Esophagus muscularis mucosa (tissue), 4 donors: ENCODE measurements at regions not wholly inside any gene's neighbourhood (a gene's known extent, or its start where the extent isn't known, plus 50 kb on each side); places are given as distances from the start of the nearest gene placed in this dataset.

ENCODE experiments used
- DNase-seq: peaks from one replicate; pipeline ENCODE4 v3.0.0-alpha.2; 2017; ENCODE audit errors: extremely low spot score
- H3K27ac ChIP-seq, 4 donors: fragments of 200-600 bp; sonication (generic); replicated peaks in 1 of 4; 1 replicate in 3 of 4; 2 replicates in 1 of 4; pipeline ENCODE4 v1.5.1; 2016 to 2019; ENCODE audit warnings: mild to moderate bottlenecking in 1 of 4
- H3K27me3 ChIP-seq, 4 donors: fragments of 200-600 bp; sonication (generic); one replicate each; pipeline versions ENCODE4 v1.5.1 to v1.6.0; 2016 to 2019
- H3K36me3 ChIP-seq, 4 donors: fragments of 200-600 bp; sonication (generic); one replicate each; pipeline ENCODE4 v1.5.1; 2016 to 2019
- H3K4me1 ChIP-seq, 4 donors: fragments of 200-600 bp; sonication (generic); one replicate each; pipeline ENCODE4 v1.5.1; 2016 to 2019
- H3K4me3 ChIP-seq, 4 donors: fragments of 200-600 bp; sonication (generic); 1 replicate in 2 of 4; 2 replicates in 2 of 4; pipeline ENCODE4 v1.5.1; 2016 to 2019; ENCODE audit warnings: mild to moderate bottlenecking in 4 of 4, moderate library complexity in 1 of 4
- H3K9me3 ChIP-seq, 4 donors: fragments of 200-600 bp; sonication (generic); 1 replicate in 3 of 4; 2 replicates in 1 of 4; pipeline ENCODE4 v1.5.1; 2016 to 2019
- EP300 ChIP-seq: sonication (generic); formaldehyde crosslinking; IDR thresholded peaks from one replicate; pipeline ENCODE4 v1.6.1; 2017; ENCODE audit warnings: antibody characterized with exemption
- POLR2A ChIP-seq: fragments of 450-650 bp; IDR thresholded peaks from one replicate; pipeline ENCODE4 v1.6.1; 2017; ENCODE audit warnings: antibody characterized with exemption, moderate library complexity, mild to moderate bottlenecking, low read depth
- POLR2AphosphoS5 ChIP-seq, 2 donors: sonication (generic); formaldehyde crosslinking; IDR thresholded peaks; one replicate each; pipeline ENCODE4 v1.6.1; 2017; ENCODE audit warnings: antibody characterized with exemption in 2 of 2
- WGBS: methylation state at CpG from one replicate; pipeline ENCODE4 v1.1.5; 2018; 5-methylcytosine and 5-hydroxymethylcytosine counted together
- intact Hi-C: fragments of 100-400 bp; cut with DNase I; formaldehyde crosslinking; loops from one replicate; pipeline ENCODE4 v1.15.1; 2023
- TF ChIP-seq, protein P1 (sequence below), 3 experiments: fragments of 200-600 bp in 2 of 3; fragments of 450-650 bp in 1 of 3; sonication (generic) in 2 of 3; IDR thresholded peaks; one replicate each; pipeline ENCODE4 v1.5.1; 2017 to 2019; ENCODE audit warnings: antibody characterized with exemption in 3 of 3, mild to moderate bottlenecking in 2 of 3, moderate library complexity in 1 of 3

DNA sequence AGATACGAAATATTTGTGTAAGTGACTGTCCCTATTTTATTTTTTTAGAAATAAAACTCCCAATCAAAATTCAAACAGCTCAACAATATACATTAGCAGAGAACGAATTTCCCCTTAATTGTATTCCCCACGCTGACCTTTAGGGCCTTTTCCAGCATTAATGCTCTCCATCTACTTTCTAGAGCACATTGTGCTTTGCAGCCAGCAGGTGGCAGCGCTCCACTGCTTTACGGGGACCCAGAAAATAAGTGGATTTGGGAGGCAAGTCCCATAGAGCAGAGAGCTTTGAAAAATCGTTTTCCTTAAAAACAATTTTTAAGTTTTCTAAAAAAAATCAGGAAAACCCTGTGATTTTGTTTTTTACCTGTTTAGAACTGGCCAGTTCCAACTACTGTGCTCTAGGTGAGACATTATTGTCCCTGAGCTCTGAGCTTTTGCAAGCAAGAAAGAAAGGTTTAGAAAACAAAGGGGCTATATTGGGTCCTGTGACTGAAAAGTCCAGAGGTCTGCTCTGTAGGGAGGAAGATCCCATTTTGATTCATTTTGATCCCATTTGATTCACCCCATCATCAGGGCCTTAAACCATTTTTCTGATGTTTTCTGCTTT is 144.4 kb upstream of the ZNF644 start:
- TF ChIP-seq EP300 (no peak), POLR2AphosphoS5 (IDR thresholded peaks at IDR 0.05) (no peak), POLR2A (no peak)
- TF ChIP-seq, protein P1, sequence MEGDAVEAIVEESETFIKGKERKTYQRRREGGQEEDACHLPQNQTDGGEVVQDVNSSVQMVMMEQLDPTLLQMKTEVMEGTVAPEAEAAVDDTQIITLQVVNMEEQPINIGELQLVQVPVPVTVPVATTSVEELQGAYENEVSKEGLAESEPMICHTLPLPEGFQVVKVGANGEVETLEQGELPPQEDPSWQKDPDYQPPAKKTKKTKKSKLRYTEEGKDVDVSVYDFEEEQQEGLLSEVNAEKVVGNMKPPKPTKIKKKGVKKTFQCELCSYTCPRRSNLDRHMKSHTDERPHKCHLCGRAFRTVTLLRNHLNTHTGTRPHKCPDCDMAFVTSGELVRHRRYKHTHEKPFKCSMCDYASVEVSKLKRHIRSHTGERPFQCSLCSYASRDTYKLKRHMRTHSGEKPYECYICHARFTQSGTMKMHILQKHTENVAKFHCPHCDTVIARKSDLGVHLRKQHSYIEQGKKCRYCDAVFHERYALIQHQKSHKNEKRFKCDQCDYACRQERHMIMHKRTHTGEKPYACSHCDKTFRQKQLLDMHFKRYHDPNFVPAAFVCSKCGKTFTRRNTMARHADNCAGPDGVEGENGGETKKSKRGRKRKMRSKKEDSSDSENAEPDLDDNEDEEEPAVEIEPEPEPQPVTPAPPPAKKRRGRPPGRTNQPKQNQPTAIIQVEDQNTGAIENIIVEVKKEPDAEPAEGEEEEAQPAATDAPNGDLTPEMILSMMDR (IDR thresholded peaks at IDR 0.05): peak; percentile 63 to 65 (median 65)
- DNase-seq: peak; percentile 81
- WGBS: 13% methylated on average over 6 of the region's 6 CpGs
- Histone ChIP-seq H3K4me1 (peaks cover 0 to 4% (median 2%) of the 10 kb centered on the region in 4 donors), H3K27me3 (no peaks in the 10 kb centered on the region), H3K9me3 (no peaks in the 10 kb centered on the region), H3K36me3 (no peaks in the 10 kb centered on the region), H3K4me3 (no peak overlapping the region), H3K27ac (no peak overlapping the region)
- intact Hi-C loops: loop anchor here (2.0 to 10.0 kb wide), 2 partner anchors 451 to 587 kb away; partner anchors contain the start of gene BARHL2

DNA sequence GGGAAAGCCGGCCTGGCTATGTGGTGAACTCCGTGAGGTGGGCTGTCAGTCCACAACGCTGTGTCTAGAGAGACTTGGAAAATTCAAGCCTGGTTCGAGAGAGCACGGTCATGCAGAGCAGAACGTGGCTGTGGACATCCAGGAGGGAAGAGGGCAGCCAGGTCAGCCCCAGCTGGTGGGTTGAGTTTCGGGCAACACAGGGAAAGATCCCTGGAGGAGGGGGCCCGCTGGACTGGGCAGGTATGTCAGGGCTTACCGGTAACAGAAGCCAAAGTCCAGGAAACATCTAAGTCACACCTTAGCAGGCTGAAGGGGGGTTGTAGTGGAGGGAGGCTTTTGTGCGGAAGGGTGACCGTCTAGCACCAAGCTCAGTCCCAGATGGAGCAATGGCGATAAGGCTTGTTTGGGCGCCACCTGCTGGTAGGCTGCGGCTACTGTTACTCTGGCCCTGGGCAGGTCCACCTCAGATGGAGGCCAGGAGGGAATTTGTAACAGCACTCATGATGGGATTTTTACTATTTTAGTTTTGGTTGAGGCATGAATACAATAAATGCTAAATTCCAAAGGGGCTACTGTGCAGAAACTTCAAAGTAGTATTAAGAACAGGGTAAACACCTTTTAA is 143.3 kb upstream of the ZNF644 start:
- Histone ChIP-seq H3K27ac (no peak overlapping the region), H3K9me3 (no peaks in the 10 kb centered on the region), H3K4me1 (peaks cover 0 to 4% (median 2%) of the 10 kb centered on the region in 4 donors), H3K4me3 (no peak overlapping the region), H3K36me3 (no peaks in the 10 kb centered on the region), H3K27me3 (no peaks in the 10 kb centered on the region)
- intact Hi-C loops: loop anchor here (10.0 kb wide), 1 partner anchor 450 kb away; the partner anchor contains the start of gene BARHL2
- TF ChIP-seq, protein P1 (IDR thresholded peaks at IDR 0.05): peak; percentile 81 to 94 (median 90)
- TF ChIP-seq POLR2A: no peak
- WGBS: 42% methylated on average over 14 of the region's 14 CpGs
- peak; percentile 93 for DNase-seq

DNA sequence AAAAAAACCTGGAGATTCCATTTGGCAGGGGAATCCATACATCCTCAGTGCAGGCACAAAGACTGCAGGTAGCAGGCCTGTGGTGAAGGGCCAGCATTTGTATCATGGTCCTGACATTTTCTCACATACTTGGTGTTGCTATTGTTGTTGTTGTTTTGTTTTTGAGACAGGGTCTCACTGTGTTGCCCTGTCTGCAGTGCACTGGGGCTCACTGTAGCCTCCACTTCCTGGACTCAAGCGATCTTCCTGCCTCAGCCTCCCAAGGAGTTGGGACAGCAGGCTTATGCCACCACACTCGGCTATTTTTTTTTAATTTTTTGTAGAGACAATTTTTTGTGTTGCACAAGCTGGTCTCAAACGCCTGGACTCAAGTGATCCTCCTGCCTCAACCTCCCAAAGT is 140.8 kb upstream of the ZNF644 start:
- TF ChIP-seq POLR2AphosphoS5 (IDR thresholded peaks at IDR 0.05) (no peak), EP300 (no peak), POLR2A (no peak)
- TF ChIP-seq, protein P1 (IDR thresholded peaks at IDR 0.05): no peak
- 96% methylated on average over 3 of the region's 3 CpGs for WGBS
- Histone ChIP-seq H3K36me3 (no peaks in the 10 kb centered on the region), H3K27ac (no peak overlapping the region), H3K4me1 (peaks cover 0 to 4% (median 2%) of the 10 kb centered on the region in 4 donors), H3K9me3 (no peaks in the 10 kb centered on the region), H3K4me3 (no peak overlapping the region), H3K27me3 (no peaks in the 10 kb centered on the region)
- no peak for DNase-seq
- intact Hi-C loops: loop anchor here (10.0 kb wide), 1 partner anchor 448 kb away; the partner anchor contains the start of gene BARHL2

DNA sequence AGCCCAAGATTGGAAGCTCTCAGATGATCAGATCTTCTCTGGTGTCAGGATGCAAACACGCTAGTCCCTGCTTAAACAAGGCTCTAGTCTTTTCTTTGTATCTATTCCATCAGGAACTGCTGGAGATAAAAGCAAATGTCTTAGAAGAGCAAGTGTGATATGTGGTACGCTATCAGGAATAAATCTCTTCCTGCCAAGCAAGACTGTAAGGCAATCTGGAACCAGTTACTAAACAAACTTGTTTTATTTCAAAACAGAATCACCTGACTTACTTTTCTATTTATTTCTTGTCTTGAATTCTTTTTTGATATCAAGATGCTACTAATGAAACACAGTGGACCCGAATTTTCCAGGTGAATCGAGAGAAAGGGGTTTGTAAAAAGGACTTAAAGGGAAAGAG is 139.9 kb upstream of the ZNF644 start:
- H3K9me3 ChIP-seq: no peaks in the 10 kb centered on the region
- intact Hi-C loops: loop anchor here (10.0 kb wide), 1 partner anchor 447 kb away; the partner anchor contains the start of gene BARHL2

DNA sequence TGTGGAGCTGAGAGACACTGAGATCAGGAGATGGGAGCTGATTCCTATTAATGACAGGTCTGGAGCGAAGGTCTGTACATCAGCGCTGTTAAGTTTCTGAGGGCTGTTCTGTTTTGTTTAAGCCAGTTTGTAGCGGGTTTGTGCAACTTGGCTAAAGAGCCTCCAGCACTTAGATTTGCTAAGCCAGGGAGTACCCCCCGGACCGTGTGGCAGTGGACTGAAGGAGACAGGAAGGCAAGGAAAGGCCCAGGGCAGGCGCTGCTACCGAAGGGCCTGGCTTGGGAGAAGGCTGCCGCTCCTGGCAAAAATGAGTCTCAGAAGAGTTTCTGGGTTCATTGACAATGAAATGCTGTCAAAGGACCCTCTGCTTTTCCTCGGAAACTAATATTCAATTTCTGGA is 139.3 kb upstream of the ZNF644 start:
- H3K4me3 ChIP-seq: no peak overlapping the region
- no peak for TF ChIP-seq EP300
- TF ChIP-seq, protein P1 (IDR thresholded peaks at IDR 0.05): no peak
- no peak for TF ChIP-seq POLR2AphosphoS5 (IDR thresholded peaks at IDR 0.05)
- TF ChIP-seq POLR2A: no peak
- no peaks in the 10 kb centered on the region for H3K36me3 ChIP-seq
- H3K27ac ChIP-seq: no peak overlapping the region
- no peaks in the 10 kb centered on the region for H3K9me3 ChIP-seq
- intact Hi-C loops: loop anchor here (10.0 kb wide), 1 partner anchor 446 kb away; the partner anchor contains the start of gene BARHL2
- DNase-seq: peak; percentile 62
- H3K4me1 ChIP-seq: peaks cover 0 to 4% (median 2%) of the 10 kb centered on the region in 4 donors
- WGBS: 90% methylated on average over 9 of the region's 9 CpGs
- H3K27me3 ChIP-seq: no peaks in the 10 kb centered on the region

More for the DNA sequence above, 139.9 kb upstream of the ZNF644 start:
- Histone ChIP-seq H3K36me3 (no peaks in the 10 kb centered on the region), H3K27me3 (no peaks in the 10 kb centered on the region), H3K27ac (no peak overlapping the region), H3K4me3 (no peak overlapping the region), H3K4me1 (peaks cover 0 to 4% (median 2%) of the 10 kb centered on the region in 4 donors)
- TF ChIP-seq POLR2AphosphoS5 (IDR thresholded peaks at IDR 0.05): no peak
- TF ChIP-seq POLR2A: no peak
- WGBS: 58% methylated on average over 4 of the region's 4 CpGs
- DNase-seq: peak; percentile 19
